Hematopoietic multipotent progenitor cell treated with erythropoietin and hydrocortisone succinate and interleukin-3 and kit ligand, for 4 days (in vitro differentiated cells): ENCODE measurements at regions not wholly inside any gene's neighbourhood (a gene's known extent, or its start where the extent isn't known, plus 50 kb on each side); places are given as distances from the start of the nearest gene placed in this dataset.
"Not testable (repeated sequence)": the region's sequence is repeated elsewhere in the genome, so short reads cannot be mapped to it uniquely, and the experiment has no call there.

ENCODE experiments used
- DNase-seq: peaks from one replicate; pipeline ENCODE4 v3.0.0-alpha.2; 2015

DNA sequence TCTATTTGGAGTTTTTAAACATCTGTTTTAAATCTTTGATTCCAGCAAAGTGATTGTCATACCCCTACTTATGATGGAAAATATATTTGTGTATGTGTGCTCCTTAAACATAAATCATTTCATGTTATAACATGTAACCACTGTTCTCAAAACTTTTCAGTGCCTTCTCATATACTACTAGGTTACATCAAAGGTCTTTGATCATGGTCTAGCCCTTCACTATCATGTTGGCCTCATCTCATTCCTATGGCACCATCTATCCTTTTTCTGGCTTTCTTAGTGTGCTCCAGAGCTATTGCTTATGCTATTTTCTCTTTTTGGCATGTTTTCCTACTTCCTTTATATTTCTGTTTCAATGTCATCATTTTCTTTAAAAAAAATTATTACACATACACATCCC is 367.9 kb upstream of the SLC39A10 start:
- no peak for DNase-seq

- no peak for DNase-seq
Measured at GRCh38 chr2:195279840-195280427, 377.1 kb upstream of the SLC39A10 start.

- DNase-seq: no peak
Measured at GRCh38 chr2:195270466-195271039, 386.5 kb upstream of the SLC39A10 start.

DNA sequence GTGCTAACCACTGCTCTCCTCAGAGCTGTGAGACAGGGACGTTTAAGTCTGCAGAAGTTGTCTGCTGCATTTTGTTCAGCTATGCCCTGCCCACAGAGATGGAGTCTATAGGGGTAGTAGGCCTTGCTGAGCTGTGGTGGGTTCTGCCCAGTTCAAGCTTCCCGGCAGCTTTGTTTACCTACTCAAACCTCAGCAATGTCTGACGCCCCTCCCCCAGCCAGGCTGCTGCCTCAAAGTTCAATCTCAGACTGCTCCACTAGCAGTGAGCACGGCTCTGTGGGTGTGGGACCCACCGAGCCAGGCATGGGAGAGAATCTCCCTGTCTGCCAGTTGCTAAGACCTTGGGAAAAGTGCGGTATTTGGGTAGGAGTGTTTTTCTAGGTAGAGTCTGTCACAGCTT is 387.8 kb upstream of the SLC39A10 start:
- no peak for DNase-seq

DNA sequence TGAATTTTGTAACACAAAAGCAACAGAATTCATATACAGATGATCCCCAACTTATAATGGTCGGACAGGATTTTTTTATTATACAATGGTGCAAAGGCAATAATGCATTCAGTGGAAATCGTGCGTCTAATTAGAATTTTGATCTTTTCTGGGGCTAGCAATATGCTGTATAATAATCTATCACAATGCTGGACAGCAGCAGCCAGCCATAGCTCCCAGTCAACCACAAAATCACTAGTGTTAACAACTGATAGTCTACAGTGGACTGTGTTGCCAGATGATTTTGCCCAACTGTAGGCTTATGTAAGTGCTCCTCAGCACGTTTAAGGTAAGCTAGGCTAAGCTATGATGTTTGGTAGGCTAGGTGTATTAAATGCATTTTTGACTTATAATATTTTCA is 399.0 kb upstream of the SLC39A10 start:
- DNase-seq: peak; percentile 3

DNA sequence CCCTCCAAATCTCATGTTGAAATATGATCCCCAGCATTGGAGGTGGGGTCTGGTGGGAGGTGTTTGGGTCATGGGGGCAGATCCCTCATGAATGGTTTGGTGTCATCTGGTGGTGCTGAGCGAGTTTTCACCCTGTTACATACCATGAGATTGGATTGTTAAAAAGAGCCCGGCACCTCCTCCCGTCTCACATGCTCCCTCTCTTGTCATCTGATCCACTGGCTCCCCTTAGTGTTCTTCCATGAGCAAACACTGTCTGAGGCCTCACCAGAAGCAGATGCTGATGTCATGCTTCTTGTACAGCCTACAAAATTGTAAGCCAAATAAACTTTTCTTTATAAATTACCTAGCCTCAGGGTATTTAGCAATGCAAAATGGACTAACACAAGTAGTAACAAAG is 405.0 kb upstream of the SLC39A10 start:
- DNase-seq: no peak

DNA sequence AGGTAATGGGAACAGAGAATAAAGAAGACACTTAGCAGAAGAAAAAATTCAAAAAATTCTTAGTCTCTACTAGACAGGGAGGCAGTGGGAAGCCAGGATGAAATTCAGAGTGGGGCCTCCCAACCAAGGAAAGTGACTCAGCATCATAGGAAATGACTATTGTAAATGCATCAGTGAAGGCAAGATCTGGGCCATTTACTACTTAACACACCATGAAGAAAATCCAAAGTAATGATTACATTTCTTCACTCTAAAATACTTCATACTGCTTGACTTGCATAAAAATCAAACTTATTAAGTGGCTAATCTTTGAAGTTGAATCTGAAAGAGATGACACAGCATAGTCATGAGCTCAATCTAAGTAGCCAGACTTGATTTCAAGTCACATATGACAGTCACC is 405.8 kb upstream of the SLC39A10 start:
- no peak for DNase-seq

- DNase-seq: no peak
Measured at GRCh38 chr2:195238826-195239225, 418.2 kb upstream of the SLC39A10 start.

- no peak for DNase-seq
Measured at GRCh38 chr2:195238379-195238778, 418.6 kb upstream of the SLC39A10 start.

DNA sequence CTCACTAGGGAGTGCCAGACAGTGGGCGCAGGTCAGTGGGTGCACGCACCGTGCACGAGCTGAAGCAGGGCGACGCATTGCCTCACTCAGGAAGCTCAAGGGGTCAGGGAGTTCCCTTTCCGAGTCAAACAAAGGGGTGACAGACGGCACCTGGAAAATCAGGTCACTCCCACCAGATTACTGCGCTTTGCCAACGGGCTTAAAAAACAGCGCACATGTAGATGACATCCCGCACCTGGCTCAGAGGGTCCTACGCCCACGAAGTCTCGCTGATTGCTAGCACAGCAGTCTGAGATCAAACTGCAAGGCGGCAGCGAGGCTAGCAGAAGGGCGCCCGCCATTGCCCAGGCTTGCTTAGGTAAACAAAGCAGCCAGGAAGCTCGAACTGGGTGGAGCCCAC is 428.5 kb upstream of the SLC39A10 start:
- DNase-seq: not testable (repeated sequence)

GRCh38 chr2:195214072-195214471 is 443.0 kb upstream of the SLC39A10 start:
- no peak for DNase-seq

DNA sequence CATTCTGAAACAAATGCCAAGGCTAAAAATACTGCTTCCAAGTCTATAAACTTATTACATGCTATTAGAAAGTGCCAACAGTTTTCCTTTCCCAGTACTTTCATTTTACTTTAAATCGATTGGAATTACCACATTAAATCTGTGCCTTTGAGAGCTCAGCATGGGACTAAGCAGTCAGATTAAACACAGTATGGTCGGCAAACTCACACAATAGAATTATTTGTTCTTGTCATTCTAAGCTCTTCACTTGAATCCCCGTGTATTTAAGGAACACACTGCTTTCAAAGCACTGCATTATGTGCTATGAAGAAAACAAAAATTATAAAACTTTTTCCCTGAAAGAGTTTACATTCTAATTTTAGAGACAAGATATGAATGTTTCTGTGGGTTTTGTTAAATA is 444.4 kb upstream of the SLC39A10 start:
- no peak for DNase-seq

DNA sequence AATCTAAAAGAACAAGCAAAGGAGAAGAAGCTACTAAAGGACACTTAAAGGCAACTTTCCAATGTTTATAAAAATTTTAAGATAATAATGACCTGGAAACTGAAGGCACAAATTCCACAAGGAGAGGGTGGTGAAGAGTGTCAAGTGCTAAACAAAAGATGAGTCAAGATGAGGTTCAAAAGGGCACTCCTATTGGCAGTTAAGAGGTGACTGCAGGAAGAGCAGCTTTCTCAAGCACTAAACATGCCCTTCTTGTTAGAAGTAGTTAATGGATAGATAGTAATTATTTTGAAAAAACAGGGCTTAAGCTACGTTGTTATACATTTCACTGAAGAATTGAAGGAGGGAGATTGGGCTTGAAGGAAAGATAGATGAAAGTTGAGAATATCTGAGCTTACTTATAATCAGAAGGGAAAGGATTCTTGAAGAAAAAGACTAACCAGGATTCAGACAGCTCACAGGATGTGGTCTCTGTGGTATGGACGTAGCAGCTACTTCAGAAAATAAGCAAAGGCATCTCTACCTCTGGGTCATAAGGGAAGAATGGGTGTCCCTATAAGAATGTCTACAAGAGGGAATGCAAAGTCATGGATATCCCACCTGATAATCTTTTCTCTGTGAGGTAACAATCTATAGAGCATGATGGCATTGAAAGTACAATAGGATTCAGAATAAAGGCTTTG is 454.7 kb upstream of the SLC39A10 start:
- DNase-seq: peak; percentile 4

DNA sequence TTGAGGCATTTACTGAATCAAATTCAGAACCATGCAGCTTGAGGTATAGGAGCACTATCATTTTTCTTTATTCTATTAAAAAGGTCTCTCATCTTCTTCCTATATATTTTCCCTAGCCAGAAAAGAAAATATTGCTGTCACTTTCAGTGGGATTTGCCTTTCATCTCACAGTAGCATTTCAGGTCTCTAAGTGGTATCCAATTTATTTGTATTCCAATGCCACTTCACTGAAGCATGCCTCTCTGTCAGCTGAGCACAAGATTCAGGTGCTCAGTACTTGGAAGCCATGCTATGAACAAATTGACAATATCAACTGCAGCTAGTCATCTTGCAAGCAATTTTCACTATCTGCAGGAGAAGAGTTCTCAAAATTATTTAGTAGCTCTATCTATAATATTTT is 457.2 kb upstream of the SLC39A10 start:
- no peak for DNase-seq

- no peak for DNase-seq
Measured at GRCh38 chr2:195181059-195181705, 475.8 kb upstream of the SLC39A10 start.

DNA sequence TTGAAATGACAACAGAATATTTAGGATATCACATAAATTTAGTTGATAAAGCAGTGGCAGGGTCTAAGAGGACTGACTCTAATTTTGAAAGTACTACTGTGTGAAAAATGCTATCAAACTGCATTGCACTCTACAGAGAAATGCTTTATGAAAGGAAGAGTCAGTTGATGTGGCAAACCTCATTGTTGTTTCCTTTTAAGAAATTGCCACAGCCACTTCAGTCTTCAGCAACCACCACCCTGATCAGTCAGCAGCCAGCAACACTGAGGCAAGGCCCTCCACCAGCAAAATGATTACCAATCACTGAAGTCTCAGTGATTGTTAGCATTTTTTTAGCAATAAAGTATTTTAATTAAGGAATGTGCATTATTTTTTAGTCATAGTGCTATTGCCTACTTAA is 488.7 kb upstream of the SLC39A10 start:
- no peak for DNase-seq

DNA sequence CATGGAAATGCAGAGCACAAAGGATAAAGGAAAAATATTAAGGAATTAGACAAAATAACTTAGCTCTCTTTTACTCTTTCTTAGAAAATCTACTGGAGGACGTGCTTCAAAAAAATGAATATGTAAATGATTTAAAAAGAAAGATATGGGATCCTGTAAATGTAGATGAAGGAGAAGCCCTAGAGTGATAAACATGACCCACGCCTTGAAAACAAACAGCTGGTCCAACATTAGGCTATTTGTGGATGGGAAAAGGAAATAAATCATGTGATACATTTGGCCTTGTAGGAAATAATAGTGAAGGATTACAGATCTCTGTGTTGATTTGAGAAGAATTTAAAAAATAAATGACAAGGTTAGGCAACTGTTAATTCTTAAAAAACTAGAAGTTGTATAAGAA is 492.1 kb upstream of the SLC39A10 start:
- no peak for DNase-seq

DNA sequence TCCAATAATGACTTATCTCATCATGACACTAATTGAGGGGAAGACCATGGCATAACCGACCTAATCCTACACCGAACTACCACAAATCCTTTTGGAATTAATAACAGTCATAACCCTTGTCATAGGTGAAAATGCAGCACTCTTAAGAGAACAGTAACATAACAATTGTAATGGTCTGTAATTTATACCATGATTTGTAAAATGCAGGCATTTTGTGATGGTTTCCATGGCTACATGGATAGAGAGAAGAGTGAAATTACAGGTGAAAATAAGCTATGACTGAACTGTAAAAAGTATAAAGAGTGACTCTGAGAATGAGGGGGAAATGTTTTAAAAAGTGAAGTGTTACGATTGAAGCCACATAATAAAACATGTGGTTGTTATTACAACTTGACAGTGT is 494.1 kb upstream of the SLC39A10 start:
- DNase-seq: no peak

DNA sequence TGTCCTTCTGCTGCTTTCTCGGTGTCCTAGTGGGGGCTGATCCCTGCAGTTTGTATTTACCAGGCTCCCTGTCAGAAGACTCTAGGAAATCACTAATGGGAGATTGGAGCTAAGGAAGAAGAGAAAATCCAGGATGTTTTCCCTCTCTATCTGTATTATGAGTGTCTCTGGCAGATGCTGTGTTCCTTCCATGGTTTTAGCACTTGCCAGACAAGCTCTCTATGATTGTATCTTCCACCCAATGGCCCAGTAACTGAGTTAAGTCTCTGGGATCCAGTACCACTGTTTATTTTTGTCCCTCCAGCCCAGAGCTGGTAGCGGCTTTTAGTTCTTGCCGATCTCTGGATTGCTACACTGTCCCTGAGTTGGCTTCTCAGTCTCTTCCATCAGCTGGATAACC is 494.8 kb upstream of the SLC39A10 start:
- no peak for DNase-seq

DNA sequence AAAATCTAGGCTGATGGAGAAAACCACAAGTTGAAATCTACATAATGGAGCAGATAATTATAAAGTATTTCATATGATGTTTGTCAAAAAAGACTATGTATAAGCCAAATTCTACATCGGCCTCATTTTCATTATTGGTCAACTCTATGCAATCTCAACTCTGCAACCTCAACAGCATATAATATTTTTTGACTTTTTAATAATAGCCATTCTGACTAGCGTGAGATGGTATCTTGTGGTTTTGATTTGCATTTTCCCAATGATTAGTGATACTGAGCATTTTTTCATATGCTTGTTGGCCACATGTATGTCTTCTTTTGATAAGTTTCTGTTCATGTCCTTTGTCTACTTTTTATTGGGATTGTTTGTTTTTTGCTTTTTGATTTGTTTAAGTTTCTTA is 496.1 kb upstream of the SLC39A10 start:
- no peak for DNase-seq

GRCh38 chr2:195151711-195152110 is 505.3 kb upstream of the SLC39A10 start:
- no peak for DNase-seq

- no peak for DNase-seq
Measured at GRCh38 chr2:195150819-195151218, 506.2 kb upstream of the SLC39A10 start.

- no peak for DNase-seq
Measured at GRCh38 chr2:195148004-195148403, 509.0 kb upstream of the SLC39A10 start.
